DND-41 (cell line): ENCODE measurements at regions not wholly inside any gene's neighbourhood (a gene's known extent, or its start where the extent isn't known, plus 50 kb on each side); places are given as distances from the start of the nearest gene placed in this dataset.
"Not testable (repeated sequence)": the region's sequence is repeated elsewhere in the genome, so short reads cannot be mapped to it uniquely, and the experiment has no call there.

Experiments used
- ATAC-seq: fragments of 200-7000 bp; cut with Tn5 transposase; 3 replicates; pipeline ENCODE4 v1.9.1; 2021; ENCODE audit warnings: low read depth; ENCODE audit not compliant: insufficient read depth
- DNase-seq: peaks from one replicate; pipeline ENCODE4 v3.0.0-alpha.2; 2020
- H2AFZ ChIP-seq: 2 replicates; pipeline ENCODE4 v1.6.0; 2012; ENCODE audit warnings: low read depth, low read length
- H3K27ac ChIP-seq: 2 replicates; pipeline ENCODE4 v1.5.1; 2012; ENCODE audit warnings: low read length, inconsistent platforms
- H3K27me3 ChIP-seq: fragments of 200-600 bp; sonication (generic); 2 replicates; pipeline ENCODE4 v1.6.0; 2012; ENCODE audit warnings: low read length, mild to moderate bottlenecking, inconsistent platforms; ENCODE audit not compliant: insufficient read depth, poor library complexity
- H3K36me3 ChIP-seq: 2 replicates; pipeline ENCODE4 v1.5.1; 2012; ENCODE audit warnings: low read length, inconsistent platforms; ENCODE audit not compliant: insufficient read depth
- H3K4me1 ChIP-seq: 2 replicates; pipeline ENCODE4 v1.5.1; 2012; ENCODE audit warnings: mild to moderate bottlenecking, low read length; ENCODE audit not compliant: insufficient read depth
- H3K4me2 ChIP-seq: 2 replicates; pipeline ENCODE4 v1.6.0; 2012; ENCODE audit warnings: mild to moderate bottlenecking, moderate library complexity, low read length, inconsistent platforms; ENCODE audit not compliant: insufficient read depth
- H3K4me3 ChIP-seq, 2 experiments: fragments of 200-600 bp in 1 of 2; shearing (Covaris generic) in 1 of 2; 2 replicates each; pipeline ENCODE4 v1.5.1; 2012 to 2016; ENCODE audit warnings: inconsistent platforms in 2 of 2, low read length in 2 of 2, mild to moderate bottlenecking in 2 of 2, low read depth in 1 of 2, moderate library complexity in 1 of 2
- H3K79me2 ChIP-seq: 2 replicates; pipeline ENCODE4 v1.6.0; 2012; ENCODE audit warnings: low read length, inconsistent platforms; ENCODE audit not compliant: insufficient read depth
- H3K9ac ChIP-seq: 2 replicates; pipeline ENCODE4 v1.6.0; 2012; ENCODE audit warnings: low read depth, mild to moderate bottlenecking, inconsistent platforms, low read length, moderate library complexity
- H3K9me3 ChIP-seq: 2 replicates; pipeline ENCODE4 v1.5.1; 2012; ENCODE audit warnings: low read length, moderate library complexity, mild to moderate bottlenecking, inconsistent platforms; ENCODE audit not compliant: insufficient read depth, severe bottlenecking
- H4K20me1 ChIP-seq: 2 replicates; pipeline ENCODE4 v1.6.0; 2012; ENCODE audit warnings: low read length; ENCODE audit not compliant: insufficient read depth
- EZH2 ChIP-seq: IDR thresholded peaks from 3 replicates; pipeline ENCODE4 v1.6.1; 2012; ENCODE audit warnings: borderline replicate concordance, low read depth, mild to moderate bottlenecking, moderate library complexity, low read length, inconsistent platforms; ENCODE audit not compliant: severe bottlenecking
- TF ChIP-seq, protein P1 (sequence below): IDR thresholded peaks from 2 replicates; pipeline ENCODE4 v1.5.1; 2012; ENCODE audit warnings: borderline replicate concordance, low read length, moderate library complexity, mild to moderate bottlenecking; ENCODE audit not compliant: poor library complexity, severe bottlenecking; ENCODE audit errors: extremely low read depth

DNA sequence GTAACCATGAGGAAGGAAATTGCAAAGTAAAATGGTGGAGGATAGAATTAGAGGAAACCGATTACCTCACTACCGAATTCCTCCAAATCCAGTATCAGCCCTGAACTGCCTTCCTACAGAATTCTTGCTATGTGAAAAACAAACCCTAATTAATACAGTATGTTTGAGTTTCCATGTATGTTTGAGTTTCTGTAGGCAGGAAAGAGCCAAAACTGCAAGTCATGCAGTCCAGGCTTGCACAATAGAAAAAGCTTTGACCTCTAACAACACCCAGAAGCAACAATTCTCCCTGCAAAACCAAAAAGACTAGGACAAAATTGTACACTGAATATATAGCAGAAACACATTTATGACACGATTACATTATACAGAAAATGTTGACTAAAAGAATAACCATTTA lies 614.8 kb downstream of the DIPK2A start:
- no peaks in the 10 kb centered on the region for H4K20me1 ChIP-seq
- TF ChIP-seq, protein P1, sequence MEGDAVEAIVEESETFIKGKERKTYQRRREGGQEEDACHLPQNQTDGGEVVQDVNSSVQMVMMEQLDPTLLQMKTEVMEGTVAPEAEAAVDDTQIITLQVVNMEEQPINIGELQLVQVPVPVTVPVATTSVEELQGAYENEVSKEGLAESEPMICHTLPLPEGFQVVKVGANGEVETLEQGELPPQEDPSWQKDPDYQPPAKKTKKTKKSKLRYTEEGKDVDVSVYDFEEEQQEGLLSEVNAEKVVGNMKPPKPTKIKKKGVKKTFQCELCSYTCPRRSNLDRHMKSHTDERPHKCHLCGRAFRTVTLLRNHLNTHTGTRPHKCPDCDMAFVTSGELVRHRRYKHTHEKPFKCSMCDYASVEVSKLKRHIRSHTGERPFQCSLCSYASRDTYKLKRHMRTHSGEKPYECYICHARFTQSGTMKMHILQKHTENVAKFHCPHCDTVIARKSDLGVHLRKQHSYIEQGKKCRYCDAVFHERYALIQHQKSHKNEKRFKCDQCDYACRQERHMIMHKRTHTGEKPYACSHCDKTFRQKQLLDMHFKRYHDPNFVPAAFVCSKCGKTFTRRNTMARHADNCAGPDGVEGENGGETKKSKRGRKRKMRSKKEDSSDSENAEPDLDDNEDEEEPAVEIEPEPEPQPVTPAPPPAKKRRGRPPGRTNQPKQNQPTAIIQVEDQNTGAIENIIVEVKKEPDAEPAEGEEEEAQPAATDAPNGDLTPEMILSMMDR: no peak
- no peak for TF ChIP-seq EZH2
- no peaks in the 10 kb centered on the region for H3K9me3 ChIP-seq
- no peaks in the 10 kb centered on the region for H3K79me2 ChIP-seq
- no peaks in the 10 kb centered on the region for H3K27me3 ChIP-seq
- no peak overlapping the region for H3K4me3 ChIP-seq
- H3K36me3 ChIP-seq: no peaks in the 10 kb centered on the region
- H2AFZ ChIP-seq: no peak overlapping the region
- ATAC-seq (no peak), DNase-seq (no peak)
- H3K4me1 ChIP-seq: no peaks in the 10 kb centered on the region
- no peak overlapping the region for H3K4me2 ChIP-seq
- H3K27ac ChIP-seq: no peak overlapping the region
- H3K9ac ChIP-seq: no peak overlapping the region

DNA sequence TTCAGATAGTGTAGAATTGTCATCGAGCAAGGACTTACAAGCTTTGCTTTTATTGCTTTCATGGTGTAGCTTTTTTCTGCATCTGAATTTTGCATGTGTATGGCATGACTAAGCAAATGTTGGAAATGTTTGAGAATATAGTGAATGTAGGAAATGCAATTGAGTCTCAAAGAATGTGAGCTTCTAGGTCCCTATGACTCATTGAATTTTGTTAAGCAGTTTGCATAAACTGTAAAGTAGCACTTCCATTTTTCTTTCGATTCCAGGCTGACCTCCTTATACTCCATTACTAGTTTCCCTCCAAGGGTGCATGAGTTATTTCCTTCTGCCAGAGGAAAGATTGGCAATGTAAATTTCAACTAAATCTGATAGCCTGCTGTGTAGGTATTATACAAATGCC lies 619.2 kb downstream of the DIPK2A start:
- H3K79me2 ChIP-seq: no peaks in the 10 kb centered on the region
- H3K4me1 ChIP-seq: no peaks in the 10 kb centered on the region
- no peak overlapping the region for H3K27ac ChIP-seq
- no peaks in the 10 kb centered on the region for H3K9me3 ChIP-seq
- DNase-seq (no peak), ATAC-seq (no peak)
- H4K20me1 ChIP-seq: no peaks in the 10 kb centered on the region
- no peaks in the 10 kb centered on the region for H3K27me3 ChIP-seq
- no peak overlapping the region for H3K9ac ChIP-seq
- H3K36me3 ChIP-seq: no peaks in the 10 kb centered on the region
- H3K4me2 ChIP-seq: no peak overlapping the region
- TF ChIP-seq EZH2: no peak
- TF ChIP-seq, protein P1: no peak
- no peak overlapping the region for H3K4me3 ChIP-seq
- no peak overlapping the region for H2AFZ ChIP-seq

DNA sequence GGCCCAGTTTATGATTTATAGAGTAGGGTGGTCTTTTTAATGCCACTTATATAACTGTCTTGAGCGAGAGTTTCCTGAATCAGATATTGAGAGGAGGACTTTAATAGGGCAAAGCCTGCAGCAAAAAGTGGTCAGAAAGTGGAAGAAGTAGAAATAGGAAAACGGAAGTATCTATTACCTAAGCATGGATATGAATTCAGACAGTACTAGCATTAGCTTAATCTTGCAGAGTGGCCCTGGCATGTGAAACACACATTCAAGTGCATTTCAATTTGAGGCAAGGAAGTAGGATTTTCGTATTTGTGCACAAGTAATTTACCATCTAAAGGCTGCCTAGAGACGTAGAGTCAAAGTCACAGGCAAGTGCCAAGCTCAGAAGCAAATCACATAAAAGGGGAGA lies 622.3 kb downstream of the DIPK2A start:
- Histone ChIP-seq H3K9ac (no peak overlapping the region), H3K27me3 (no peaks in the 10 kb centered on the region), H3K27ac (no peak overlapping the region), H2AFZ (no peak overlapping the region), H3K4me2 (no peak overlapping the region), H4K20me1 (no peaks in the 10 kb centered on the region), H3K4me1 (no peaks in the 10 kb centered on the region), H3K9me3 (no peaks in the 10 kb centered on the region), H3K79me2 (no peaks in the 10 kb centered on the region), H3K4me3 (no peak overlapping the region), H3K36me3 (no peaks in the 10 kb centered on the region)
- ATAC-seq: no peak
- no peak for DNase-seq
- TF ChIP-seq, protein P1: no peak

DNA sequence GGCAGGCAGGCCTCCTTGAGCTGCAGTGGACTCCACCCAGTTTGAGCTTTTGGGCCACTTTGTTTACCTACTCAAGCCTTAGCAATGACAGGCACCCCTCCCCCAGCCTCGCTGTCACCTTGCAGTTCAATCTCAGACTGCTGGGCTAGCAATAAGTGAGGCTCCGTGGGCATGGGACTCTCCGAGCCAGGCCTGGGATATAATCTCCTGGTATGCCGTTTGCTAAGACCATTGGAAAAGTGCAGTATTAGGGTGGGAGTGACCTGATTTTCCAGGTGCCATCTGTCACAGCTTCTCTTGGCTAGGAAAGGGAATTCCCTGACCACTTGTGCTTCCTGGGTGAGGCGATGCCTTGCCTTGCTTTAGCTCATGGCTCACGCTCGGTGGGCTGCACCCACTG lies 648.6 kb downstream of the DIPK2A start:
- not testable (repeated sequence) for H3K36me3 ChIP-seq, H3K9ac ChIP-seq, H2AFZ ChIP-seq, H3K4me1 ChIP-seq, H3K27ac ChIP-seq, H3K9me3 ChIP-seq, H3K4me3 ChIP-seq, H3K4me2 ChIP-seq, DNase-seq, ATAC-seq, H3K79me2 ChIP-seq, H3K27me3 ChIP-seq, H4K20me1 ChIP-seq
